Naive thymus-derived CD4-positive, alpha-beta T cell (primary cell): ENCODE measurements at regions not wholly inside any gene's neighbourhood (a gene's known extent, or its start where the extent isn't known, plus 50 kb on each side); places are given as distances from the start of the nearest gene placed in this dataset.

Experiments
- ATAC-seq: fragments of 150-1000 bp; cut with Tn5 transposase; 2 replicates; pipeline ENCODE4 v1.10.0; 2021; ENCODE audit warnings: mild to moderate bottlenecking, moderate library complexity
- CTCF ChIA-PET: fragments of 350-600 bp; sonication (Branson Sonifier 250); formaldehyde crosslinking; loops from one replicate; lab custom pipeline; 2021; ENCODE audit warnings: antibody characterized with exemption; lab: Charles Lee
- POLR2A ChIA-PET: fragments of 350-600 bp; sonication (Branson Sonifier 250); formaldehyde crosslinking; loops from one replicate; lab custom pipeline; 2021; ENCODE audit warnings: antibody characterized with exemption, inconsistent platforms; lab: Charles Lee
- DNase-seq, 9 donors: peaks; one replicate each; pipeline versions ENCODE4 v3.0.0 to v3.0.0-alpha.2; 2020 to 2022; ENCODE audit warnings: mixed read lengths in 1 of 9
- H3K27ac ChIP-seq: one replicate; pipeline ENCODE4 v1.7.0; 2013; ENCODE audit warnings: mild to moderate bottlenecking, low read depth, low read length, moderate library complexity
- H3K27me3 ChIP-seq, 2 donors: one replicate each; pipeline ENCODE4 v1.7.0; 2013; ENCODE audit warnings: low read length in 2 of 2, mild to moderate bottlenecking in 2 of 2, moderate library complexity in 2 of 2; ENCODE audit not compliant: control insufficient read depth in 2 of 2, insufficient read depth in 2 of 2
- H3K36me3 ChIP-seq, 3 experiments: 1 replicate in 2 of 3; 2 replicates in 1 of 3; pipeline ENCODE4 v1.7.0; 2013; ENCODE audit warnings: low read length in 3 of 3, mild to moderate bottlenecking in 3 of 3, moderate library complexity in 1 of 3; ENCODE audit not compliant: insufficient read depth in 3 of 3, control insufficient read depth in 2 of 3
- H3K4me1 ChIP-seq, 2 donors: one replicate each; pipeline ENCODE4 v1.7.0; 2013; ENCODE audit warnings: low read length in 2 of 2, mild to moderate bottlenecking in 2 of 2, moderate library complexity in 1 of 2; ENCODE audit not compliant: control insufficient read depth in 2 of 2, insufficient read depth in 2 of 2
- H3K4me3 ChIP-seq: 2 replicates; pipeline ENCODE4 v1.7.0; 2013; ENCODE audit warnings: mild to moderate bottlenecking, low read length
- H3K9me3 ChIP-seq, 3 experiments: 1 replicate in 2 of 3; 2 replicates in 1 of 3; pipeline ENCODE4 v1.7.0; 2013; ENCODE audit warnings: low read length in 3 of 3; ENCODE audit not compliant: control insufficient read depth in 2 of 3
- H3K27ac Mint-ChIP-seq, 9 donors: one replicate each; pipeline ENCODE4 v1.8.0; 2020 to 2022; ENCODE audit warnings: mixed read lengths in 9 of 9, mild to moderate bottlenecking in 8 of 9, moderate library complexity in 5 of 9, inconsistent platforms in 2 of 9
- H3K27me3 Mint-ChIP-seq, 5 donors: one replicate each; pipeline ENCODE4 v1.8.0; 2021 to 2022; ENCODE audit warnings: mixed read lengths in 5 of 5, mild to moderate bottlenecking in 1 of 5
- H3K36me3 Mint-ChIP-seq, 5 donors: one replicate each; pipeline ENCODE4 v1.8.0; 2020 to 2022; ENCODE audit warnings: mixed read lengths in 5 of 5, mild to moderate bottlenecking in 3 of 5, inconsistent platforms in 1 of 5
- H3K4me1 Mint-ChIP-seq, 7 donors: one replicate each; pipeline ENCODE4 v1.8.0; 2020 to 2022; ENCODE audit warnings: mixed read lengths in 7 of 7, mild to moderate bottlenecking in 3 of 7, inconsistent platforms in 1 of 7
- H3K4me3 Mint-ChIP-seq, 10 donors: one replicate each; pipeline ENCODE4 v1.8.0; 2020 to 2022; ENCODE audit warnings: mild to moderate bottlenecking in 10 of 10, mixed read lengths in 10 of 10, moderate library complexity in 6 of 10, inconsistent platforms in 2 of 10
- H3K9me3 Mint-ChIP-seq, 11 donors: one replicate each; pipeline ENCODE4 v1.8.0; 2020 to 2022; ENCODE audit warnings: mixed read lengths in 11 of 11, mild to moderate bottlenecking in 4 of 11, inconsistent platforms in 1 of 11, moderate library complexity in 1 of 11
- intact Hi-C, 2 donors: fragments of 100-400 bp; cut with micrococcal nuclease; formaldehyde crosslinking; loops; one replicate each; pipeline ENCODE4 v1.15.1; 2023

DNA sequence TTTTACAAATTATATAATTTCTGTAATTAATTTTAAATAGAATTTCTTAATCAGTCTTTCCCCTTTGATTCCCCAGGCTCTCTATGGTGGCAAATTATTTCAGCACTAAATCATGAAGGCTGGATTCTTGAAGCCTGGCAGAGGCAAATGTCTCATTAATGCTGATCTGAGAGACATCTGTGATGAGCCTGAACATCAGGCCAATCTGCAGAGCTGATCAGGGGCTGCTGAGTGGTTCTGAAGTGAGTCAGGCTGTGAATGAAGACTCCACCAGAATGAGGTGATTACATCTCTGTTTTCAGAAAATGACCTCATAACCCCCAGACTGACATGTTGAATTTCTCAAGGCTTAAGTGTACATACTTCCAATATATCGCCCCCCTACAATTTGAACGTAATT lies 124.2 kb upstream of the MIS18BP1 start:
- H3K36me3 ChIP-seq, result no peaks in the 10 kb centered on the region
- no peaks in the 10 kb centered on the region for H3K9me3 ChIP-seq
- no peaks in the 10 kb centered on the region for H3K27me3 ChIP-seq
- Mint-ChIP-seq H3K36me3 (no peaks in the 10 kb centered on the region), H3K4me3 (no peak overlapping the region), H3K4me1 (no peaks in the 10 kb centered on the region), H3K9me3 (no peaks in the 10 kb centered on the region), H3K27ac (no peak overlapping the region), H3K27me3 (no peaks in the 10 kb centered on the region)
- POLR2A ChIA-PET, result no interaction called here
- intact Hi-C loops, result no loop called here
- no peak for ATAC-seq
- H3K4me3 ChIP-seq, result no peak overlapping the region
- DNase-seq, result no peak
- CTCF ChIA-PET, result no interaction called here
- H3K4me1 ChIP-seq, result no peaks in the 10 kb centered on the region
- H3K27ac ChIP-seq, result no peak overlapping the region

DNA sequence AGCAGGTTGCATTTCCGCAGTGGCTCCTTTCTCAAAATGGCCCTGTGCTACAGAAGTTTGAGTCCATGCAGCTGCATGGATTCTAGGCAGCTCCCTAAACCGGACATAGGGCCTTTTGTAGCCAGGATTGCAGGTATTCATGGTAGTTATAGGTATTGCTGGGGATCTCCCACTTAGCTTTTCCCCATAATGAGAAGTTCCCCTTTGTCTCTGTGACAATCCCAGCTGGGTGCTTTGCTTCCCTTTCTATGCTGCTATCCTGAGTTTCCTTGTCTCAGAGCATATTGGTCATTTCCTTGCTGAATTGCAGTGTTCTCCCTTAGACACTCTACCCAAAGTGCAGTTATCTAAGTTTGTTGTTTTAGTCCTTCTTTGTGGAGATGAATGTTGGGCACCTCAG lies 120.9 kb upstream of the MIS18BP1 start:
- Histone ChIP-seq H3K36me3 (no peaks in the 10 kb centered on the region), H3K27me3 (no peaks in the 10 kb centered on the region), H3K27ac (no peak overlapping the region), H3K4me1 (no peaks in the 10 kb centered on the region), H3K9me3 (no peaks in the 10 kb centered on the region), H3K4me3 (no peak overlapping the region)
- no peaks in the 10 kb centered on the region for H3K36me3 Mint-ChIP-seq
- ATAC-seq, result no peak
- H3K27ac Mint-ChIP-seq, result no peak overlapping the region
- no peak overlapping the region for H3K4me3 Mint-ChIP-seq
- ChIA-PET POLR2A (no interaction called here), CTCF (no interaction called here)
- intact Hi-C loops, result no loop called here
- no peak for DNase-seq
- H3K27me3 Mint-ChIP-seq, result no peaks in the 10 kb centered on the region
- H3K9me3 Mint-ChIP-seq, result no peaks in the 10 kb centered on the region
- H3K4me1 Mint-ChIP-seq, result no peaks in the 10 kb centered on the region

DNA sequence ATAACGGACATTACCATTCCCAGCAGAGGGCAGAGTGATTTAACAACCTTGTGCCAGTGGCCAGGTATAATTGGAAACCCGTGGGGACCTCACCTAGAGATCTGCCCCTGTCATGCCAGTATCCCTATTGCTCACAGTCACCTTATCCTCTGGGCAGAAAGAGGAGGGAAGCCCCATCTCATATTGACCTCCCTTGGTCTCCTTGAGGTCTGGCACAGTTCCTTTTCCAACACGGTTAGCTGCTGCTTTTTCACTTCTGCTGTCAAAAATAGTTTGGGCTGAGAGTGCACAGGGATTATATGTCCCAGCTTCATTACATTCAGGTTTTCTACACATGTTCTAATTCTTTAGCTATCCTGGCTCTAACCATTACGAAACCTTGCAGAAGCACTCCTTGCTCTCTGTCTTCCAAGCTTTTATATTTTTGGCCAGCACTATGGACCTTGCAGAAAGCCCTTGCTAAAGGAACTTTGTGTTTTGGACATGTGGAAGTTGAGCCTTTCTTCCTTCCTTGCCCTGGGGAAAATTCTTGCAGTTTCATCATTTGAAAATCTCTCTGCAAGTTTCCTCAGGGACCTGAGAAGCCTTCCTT lies 111.7 kb upstream of the MIS18BP1 start:
- ChIA-PET POLR2A (no interaction called here), CTCF (no interaction called here)
- no peaks in the 10 kb centered on the region for H3K4me1 ChIP-seq
- no peak overlapping the region for H3K4me3 Mint-ChIP-seq
- H3K27ac ChIP-seq, result no peak overlapping the region
- H3K9me3 ChIP-seq, result no peaks in the 10 kb centered on the region
- no peaks in the 10 kb centered on the region for H3K27me3 Mint-ChIP-seq
- H3K27ac Mint-ChIP-seq, result no peak overlapping the region
- H3K4me3 ChIP-seq, result no peak overlapping the region
- no peaks in the 10 kb centered on the region for H3K27me3 ChIP-seq
- DNase-seq (no peak), ATAC-seq (no peak)
- peaks cover 0 to 1% (median 0%) of the 10 kb centered on the region in 7 donors for H3K4me1 Mint-ChIP-seq
- H3K36me3 ChIP-seq, result no peaks in the 10 kb centered on the region
- H3K36me3 Mint-ChIP-seq, result no peaks in the 10 kb centered on the region
- intact Hi-C loops, result no loop called here
- peaks cover 0 to 5% (median 0%) of the 10 kb centered on the region in 11 donors for H3K9me3 Mint-ChIP-seq

DNA sequence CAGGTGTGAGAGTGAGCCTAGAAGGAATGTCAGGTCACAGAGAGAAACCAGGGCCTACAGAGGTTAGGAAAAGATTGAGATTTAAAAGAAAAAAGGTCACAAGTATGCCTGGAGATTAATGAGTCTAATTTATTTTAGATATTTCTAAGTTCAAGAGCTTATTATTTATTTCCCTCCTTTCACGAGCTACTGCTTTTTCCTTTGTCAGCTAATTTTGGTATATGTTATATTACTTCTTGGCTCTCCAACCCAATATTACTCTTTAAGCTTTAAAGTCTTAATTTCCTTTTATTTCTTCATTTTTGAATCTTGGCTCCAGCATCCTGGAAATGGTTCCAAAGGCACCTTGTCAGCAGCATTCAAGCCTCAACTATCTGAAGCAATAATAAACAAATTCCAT lies 109.5 kb upstream of the MIS18BP1 start:
- POLR2A ChIA-PET, result no interaction called here
- Mint-ChIP-seq H3K9me3 (peaks cover 0 to 5% (median 0%) of the 10 kb centered on the region in 11 donors), H3K27ac (no peak overlapping the region), H3K4me3 (no peak overlapping the region), H3K27me3 (no peaks in the 10 kb centered on the region), H3K4me1 (no peaks in the 10 kb centered on the region), H3K36me3 (no peaks in the 10 kb centered on the region)
- no peaks in the 10 kb centered on the region for H3K9me3 ChIP-seq
- no peaks in the 10 kb centered on the region for H3K4me1 ChIP-seq
- H3K27ac ChIP-seq, result no peak overlapping the region
- DNase-seq (no peak), ATAC-seq (no peak)
- intact Hi-C loops, result no loop called here
- no peaks in the 10 kb centered on the region for H3K36me3 ChIP-seq
- CTCF ChIA-PET, result interaction anchor here (0.5 kb wide), 1 partner anchor 37 kb away, joined by 4 read pairs; no protein-coding TSS in a partner anchor
- H3K27me3 ChIP-seq, result no peaks in the 10 kb centered on the region
- no peak overlapping the region for H3K4me3 ChIP-seq

DNA sequence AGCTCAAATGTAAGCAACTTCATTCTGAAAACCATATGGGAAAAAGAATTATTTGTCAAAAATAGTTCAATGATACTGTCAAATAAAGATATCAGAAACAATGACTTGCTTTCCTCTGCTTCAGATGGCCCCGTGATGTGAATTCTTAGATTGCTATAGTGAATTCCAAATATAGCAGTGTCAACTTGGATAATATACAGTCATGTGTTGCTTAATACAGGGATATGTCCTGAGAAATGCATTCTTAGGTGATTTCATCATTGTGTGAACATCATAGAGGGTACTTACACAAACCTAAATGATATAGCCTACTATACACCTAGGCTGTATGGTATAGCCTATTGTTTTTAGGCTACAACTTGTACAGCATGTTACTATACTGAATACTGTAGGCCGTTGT lies 108.7 kb upstream of the MIS18BP1 start:
- ChIA-PET POLR2A (no interaction called here), CTCF (no interaction called here)
- H3K36me3 ChIP-seq, result no peaks in the 10 kb centered on the region
- H3K27ac ChIP-seq, result no peak overlapping the region
- Mint-ChIP-seq H3K4me1 (no peaks in the 10 kb centered on the region), H3K4me3 (no peak overlapping the region), H3K9me3 (peaks cover 0 to 5% (median 0%) of the 10 kb centered on the region in 11 donors), H3K27me3 (no peaks in the 10 kb centered on the region), H3K36me3 (no peaks in the 10 kb centered on the region), H3K27ac (no peak overlapping the region)
- intact Hi-C loops, result no loop called here
- H3K9me3 ChIP-seq, result no peaks in the 10 kb centered on the region
- H3K27me3 ChIP-seq, result no peaks in the 10 kb centered on the region
- DNase-seq (no peak), ATAC-seq (no peak)
- no peak overlapping the region for H3K4me3 ChIP-seq
- H3K4me1 ChIP-seq, result no peaks in the 10 kb centered on the region

DNA sequence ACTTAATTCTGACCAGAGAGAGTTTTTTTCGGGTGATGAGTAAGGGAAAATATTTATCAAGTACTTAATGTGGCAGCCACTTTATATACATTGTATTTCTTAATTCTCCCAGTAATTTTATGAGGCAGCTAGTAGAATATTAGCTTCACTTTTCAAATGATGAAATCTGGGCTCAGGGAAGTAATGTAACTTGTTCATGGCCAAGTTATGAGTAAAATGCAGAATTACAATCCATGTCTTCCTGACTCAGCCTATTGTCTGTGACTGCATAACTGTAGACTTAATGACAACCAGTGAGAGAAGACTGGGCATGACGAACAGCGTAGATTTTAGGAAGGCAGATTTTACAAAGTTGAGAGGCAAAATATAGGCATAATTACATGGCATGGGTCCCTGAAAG lies 106.7 kb upstream of the MIS18BP1 start:
- intact Hi-C loops, result no loop called here
- H3K27me3 ChIP-seq, result no peaks in the 10 kb centered on the region
- H3K4me3 Mint-ChIP-seq, result no peak overlapping the region
- H3K27me3 Mint-ChIP-seq, result peaks cover 0 to under 1% (median 0%) of the 10 kb centered on the region in 5 donors
- H3K36me3 Mint-ChIP-seq, result no peaks in the 10 kb centered on the region
- H3K27ac ChIP-seq, result no peak overlapping the region
- H3K9me3 Mint-ChIP-seq, result peaks cover 0 to 13% (median 0%) of the 10 kb centered on the region in 11 donors
- CTCF ChIA-PET, result no interaction called here
- no peaks in the 10 kb centered on the region for H3K9me3 ChIP-seq
- no peak for DNase-seq
- H3K4me3 ChIP-seq, result no peak overlapping the region
- no peaks in the 10 kb centered on the region for H3K4me1 Mint-ChIP-seq
- POLR2A ChIA-PET, result no interaction called here
- no peaks in the 10 kb centered on the region for H3K36me3 ChIP-seq
- ATAC-seq, result no peak
- no peak overlapping the region for H3K27ac Mint-ChIP-seq
- no peaks in the 10 kb centered on the region for H3K4me1 ChIP-seq

DNA sequence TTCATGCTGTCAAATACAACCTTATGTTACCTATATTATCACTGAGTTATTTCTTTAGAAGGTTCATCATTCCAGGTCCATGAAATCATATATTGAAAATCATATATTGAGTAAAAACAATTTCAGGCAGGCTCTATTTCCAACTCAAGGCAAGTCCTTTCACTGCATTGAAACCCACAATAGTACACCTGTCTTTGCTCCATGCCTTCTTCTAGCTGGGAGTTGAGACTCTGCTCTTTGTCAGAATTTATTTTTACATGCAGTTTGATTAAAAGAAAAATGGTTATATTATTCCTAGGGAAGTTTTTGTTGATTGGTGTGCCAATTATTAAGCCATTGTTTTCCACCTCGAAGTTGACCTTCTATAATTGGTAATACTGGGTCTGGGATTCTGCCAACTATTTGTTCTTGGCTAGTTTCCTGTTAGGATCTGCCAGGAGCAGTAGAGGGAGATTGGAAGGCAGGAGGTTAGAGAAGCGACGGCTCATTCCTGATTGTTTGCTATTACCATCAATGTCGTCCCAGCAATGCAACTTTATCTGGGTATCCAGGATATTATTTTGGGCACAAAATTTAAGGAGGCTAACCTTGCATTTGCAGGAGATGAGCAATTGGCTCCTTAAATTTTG lies 79.5 kb upstream of the MIS18BP1 start:
- no peak overlapping the region for H3K27ac Mint-ChIP-seq
- peaks cover 0 to 12% (median 0%) of the 10 kb centered on the region in 5 donors for H3K36me3 Mint-ChIP-seq
- CTCF ChIA-PET, result no interaction called here

More for the DNA sequence above, 79.5 kb upstream of the MIS18BP1 start:
- Mint-ChIP-seq H3K9me3 (peaks cover 10 to 39% (median 19%) of the 10 kb centered on the region in 11 donors), H3K27me3 (peaks cover 0 to 15% (median 4%) of the 10 kb centered on the region in 5 donors), H3K4me1 (no peaks in the 10 kb centered on the region), H3K4me3 (no peak overlapping the region)
- DNase-seq (no peak), ATAC-seq (no peak)
- Histone ChIP-seq H3K27me3 (no peaks in the 10 kb centered on the region), H3K4me3 (no peak overlapping the region), H3K27ac (no peak overlapping the region), H3K36me3 (no peaks in the 10 kb centered on the region), H3K4me1 (no peaks in the 10 kb centered on the region), H3K9me3 (peaks cover 0 to 2% (median 0%) of the 10 kb centered on the region in 3 experiments)
- POLR2A ChIA-PET, result no interaction called here
- intact Hi-C loops, result no loop called here
